ENCODE measurements at regions not wholly inside any gene's neighbourhood (a gene's known extent, or its start where the extent isn't known, plus 50 kb on each side); places are given as distances from the start of the nearest gene placed in this dataset.
A peak's percentile ranks its signal among the peaks of the same experiment; 100 is the strongest.
"Not testable (repeated sequence)": the region's sequence is repeated elsewhere in the genome, so short reads cannot be mapped to it uniquely, and the experiment has no call there.

GRCh38 chr15:92803852-92804609 is 96.1 kb upstream of the CHD2 start:
- peaks cover 12% of the 10 kb centered on the region for H3K4me1 Mint-ChIP-seq
- Histone ChIP-seq H3K27me3 (ENCODE audit: insufficient read depth) (no peaks in the 10 kb centered on the region), H3F3A (replicated peaks; ENCODE audit: low read depth) (no peaks in the 10 kb centered on the region; the same call in 1 of the 2 replicates), H3K36me3 (ENCODE audit: insufficient read depth) (no peaks in the 10 kb centered on the region), H3K9me2 (ENCODE audit: insufficient read depth) (peaks cover 3% of the 10 kb centered on the region; the same call in 1 of the 2 replicates), H3K79me2 (replicated peaks; ENCODE audit: insufficient read depth) (no peaks in the 10 kb centered on the region), H2AFZ (no peak overlapping the region), H4K20me1 (replicated peaks; ENCODE audit: insufficient read depth) (no peaks in the 10 kb centered on the region), H3K4me3 (no peak overlapping the region), H3K27ac (ENCODE audit: low read depth) (no peak overlapping the region), H3K4me2 (no peak overlapping the region), H3K4me1 (ENCODE audit: insufficient read depth) (peaks cover 7% of the 10 kb centered on the region; the same call in 1 of the 2 replicates)
- no peak overlapping the region for H3K4me3 Mint-ChIP-seq
- peaks cover 4% of the 10 kb centered on the region; the same call in 1 of the 3 replicates for H3K36me3 Mint-ChIP-seq (ENCODE audit: low read depth)
- ATAC-seq (no peak), DNase-seq (ENCODE audit: low spot score) (no peak)
- H3K27me3 Mint-ChIP-seq (ENCODE audit: insufficient read depth, low read depth, poor library complexity): peaks cover 3% of the 10 kb centered on the region
- no peak for TF ChIP-seq POLR2AphosphoS5 (IDR thresholded peaks at IDR 0.05; ENCODE audit: low read depth)
- no peak for TF ChIP-seq REST (IDR thresholded peaks at IDR 0.05; ENCODE audit: unreplicated experiment)
- TF ChIP-seq ZNF331 (CRISPR knock-in tag; IDR thresholded peaks at IDR 0.05; ENCODE audit: low read depth): no peak
- no peak for TF ChIP-seq NANOG (IDR thresholded peaks at IDR 0.05; ENCODE audit: borderline replicate concordance)
- TF ChIP-seq EZH2 (IDR thresholded peaks at IDR 0.05; ENCODE audit: low read depth, unreplicated experiment): no peak
- no peak for TF ChIP-seq STAT1 (IDR thresholded peaks at IDR 0.05; ENCODE audit: unreplicated experiment)
- no peak for TF ChIP-seq JUNB (IDR thresholded peaks at IDR 0.05; ENCODE audit: unreplicated experiment)
- peak overlapping the region; percentile 46; the same call in 1 of the 2 replicates for H3K27ac Mint-ChIP-seq
- no peaks in the 10 kb centered on the region; the same call in 2 of the 3 replicates for H3K9me3 Mint-ChIP-seq

- not testable (repeated sequence) for H3K4me3 Mint-ChIP-seq; H3K27ac Mint-ChIP-seq; H3K27me3 ChIP-seq (ENCODE audit: insufficient read depth); H3K4me1 ChIP-seq (ENCODE audit: insufficient read depth); H3K36me3 ChIP-seq (ENCODE audit: insufficient read depth); H3K9me2 ChIP-seq (ENCODE audit: insufficient read depth); H4K20me1 ChIP-seq (replicated peaks; ENCODE audit: insufficient read depth); H2AFZ ChIP-seq; H3K9me3 Mint-ChIP-seq; H3K79me2 ChIP-seq (replicated peaks; ENCODE audit: insufficient read depth); H3K4me2 ChIP-seq; H3F3A ChIP-seq (replicated peaks; ENCODE audit: low read depth); ATAC-seq; DNase-seq (ENCODE audit: low spot score); H3K27me3 Mint-ChIP-seq (ENCODE audit: insufficient read depth, low read depth, poor library complexity); H3K36me3 Mint-ChIP-seq (ENCODE audit: low read depth); H3K27ac ChIP-seq (ENCODE audit: low read depth); H3K4me3 ChIP-seq
- H3K4me1 Mint-ChIP-seq: peaks cover 12% of the 10 kb centered on the region
These were observed 95.6 kb upstream of the CHD2 start for GRCh38 chr15:92804610-92804936.

Measured in GM23338 (cell line).